Ramos (cell line): ENCODE measurements at regions not wholly inside any gene's neighbourhood (a gene's known extent, or its start where the extent isn't known, plus 50 kb on each side); places are given as distances from the start of the nearest gene placed in this dataset.

Experiments used
- in situ Hi-C: fragments of 300-500 bp; cut with MboI; formaldehyde crosslinking; loops from one replicate; pipeline ENCODE4 v1.14.3; 2022; ENCODE audit warnings: low sequenced_read_pairs; ENCODE audit not compliant: unreplicated experiment

- in situ Hi-C loops: no loop called here
These were observed 107.6 kb upstream of the MPDZ start for GRCh38 chr9:13386935-13387733.

DNA sequence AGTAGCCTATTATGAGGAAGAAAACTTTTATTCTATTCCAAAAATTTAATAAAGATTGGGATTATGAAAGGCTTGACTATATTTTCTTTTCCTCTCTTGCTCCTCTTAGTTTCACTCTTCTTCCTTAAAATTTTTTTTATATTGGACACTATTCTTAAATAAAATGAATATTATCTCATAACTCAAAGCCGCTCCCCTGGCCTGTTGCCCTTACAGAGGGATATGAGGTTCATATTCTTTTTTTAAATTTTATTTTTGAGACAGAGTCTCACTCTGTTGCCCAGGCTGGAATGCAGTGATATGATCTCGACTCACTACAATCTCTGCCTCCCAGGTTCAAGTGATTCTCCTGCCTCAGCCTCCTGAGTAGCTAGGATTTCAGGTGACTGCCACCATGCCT lies 106.8 kb upstream of the MPDZ start:
- in situ Hi-C loops: no loop called here

DNA sequence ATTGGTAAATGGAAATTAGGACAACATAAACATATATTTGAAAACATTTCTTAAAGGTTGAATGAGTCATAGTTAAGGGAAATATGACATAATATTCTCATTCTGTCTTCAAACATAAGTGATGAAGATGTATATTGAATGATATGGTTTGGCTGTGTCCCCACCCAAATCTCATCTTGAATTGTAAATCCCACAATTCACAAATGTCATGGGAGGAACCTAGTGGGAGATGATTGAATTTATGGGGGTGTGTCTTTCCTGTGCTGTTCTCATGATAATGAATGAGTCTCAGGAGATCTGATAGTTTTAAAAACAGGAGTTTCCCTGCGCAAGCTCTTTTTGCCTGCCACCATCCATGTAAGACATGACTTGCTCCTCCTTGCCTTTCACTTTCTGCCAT lies 104.4 kb upstream of the MPDZ start:
- in situ Hi-C loops: no loop called here

- in situ Hi-C loops: no loop called here
These were observed 103.7 kb upstream of the MPDZ start for GRCh38 chr9:13383216-13383615.

- in situ Hi-C loops: no loop called here
These were observed 103.1 kb upstream of the MPDZ start for GRCh38 chr9:13382595-13382994.

DNA sequence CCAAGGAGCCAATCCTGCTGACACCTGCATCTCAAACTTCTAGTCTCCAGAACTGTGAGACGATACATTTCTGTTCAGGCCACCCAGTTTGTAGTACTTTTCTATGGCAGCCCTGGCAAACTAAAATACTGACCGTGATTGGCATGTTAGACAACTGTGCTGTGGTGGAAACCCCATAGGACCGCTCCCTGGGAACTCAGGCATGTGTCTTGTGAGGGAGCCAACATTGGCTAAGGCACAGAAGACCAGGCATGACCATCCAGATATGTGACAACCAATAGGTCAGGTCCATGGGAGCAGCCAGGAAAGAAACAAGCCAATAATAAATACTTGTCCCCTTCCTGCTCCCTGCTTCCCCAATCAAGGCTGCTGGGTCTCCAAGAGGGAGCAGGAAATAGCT lies 101.4 kb upstream of the MPDZ start:
- in situ Hi-C loops: no loop called here

DNA sequence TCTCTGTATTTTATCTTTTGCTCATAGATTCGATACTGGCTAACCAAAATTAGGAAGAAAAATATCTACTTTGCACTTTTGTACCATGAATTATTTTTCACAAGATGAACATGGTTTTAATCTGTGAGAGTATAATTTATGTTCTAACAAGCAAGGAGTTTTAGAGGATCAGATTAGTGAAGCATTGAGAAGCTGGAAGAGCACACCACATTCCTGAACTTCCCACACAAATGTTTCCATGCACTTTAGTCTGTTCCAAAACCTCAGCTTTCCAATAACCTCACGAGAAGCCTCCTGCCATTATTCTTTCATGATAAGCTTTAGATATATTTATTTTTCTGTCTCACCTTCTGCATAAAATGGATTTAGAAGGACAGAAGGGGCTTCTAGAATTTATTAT lies 98.7 kb upstream of the MPDZ start:
- in situ Hi-C loops: no loop called here

DNA sequence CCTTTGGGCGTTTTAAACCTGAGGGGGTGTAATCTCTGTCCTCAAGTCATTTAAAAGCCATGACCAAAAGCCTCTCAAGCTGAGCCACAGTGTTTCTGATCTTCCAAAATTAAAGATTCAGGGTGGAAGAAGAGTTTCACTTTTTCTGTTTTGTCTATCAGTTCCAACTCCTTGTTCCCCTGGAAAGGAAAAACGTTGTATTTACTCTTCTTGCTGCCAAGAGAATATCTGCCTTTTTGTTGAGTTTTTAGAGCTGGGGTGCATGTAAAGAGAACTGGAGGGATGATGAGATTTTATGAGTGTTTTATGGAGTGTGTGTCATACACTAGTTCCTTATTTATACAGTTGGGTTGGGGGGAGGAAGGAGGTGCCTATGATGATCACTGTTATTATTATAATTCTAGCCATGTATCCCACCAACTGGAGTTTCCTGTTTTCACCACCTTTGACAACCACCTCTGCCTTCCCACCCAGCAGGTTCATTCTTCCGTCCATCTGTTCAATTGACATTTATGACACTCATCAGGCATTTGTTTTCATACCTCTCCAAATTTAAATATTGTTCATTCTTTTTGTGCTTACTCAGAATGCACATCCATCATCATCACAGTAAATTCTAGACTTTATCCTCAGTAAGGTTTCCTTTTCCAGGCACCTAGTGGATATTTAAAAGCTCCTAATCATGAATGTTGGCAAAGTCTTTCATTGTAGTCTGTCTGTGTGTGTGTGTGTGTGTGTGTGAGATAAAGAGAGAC lies 97.9 kb upstream of the MPDZ start:
- in situ Hi-C loops: no loop called here

- in situ Hi-C loops: no loop called here
These were observed 93.0 kb upstream of the MPDZ start for GRCh38 chr9:13372510-13372909.

GRCh38 chr9:13369431-13369830 lies 89.9 kb upstream of the MPDZ start:
- in situ Hi-C loops: no loop called here

DNA sequence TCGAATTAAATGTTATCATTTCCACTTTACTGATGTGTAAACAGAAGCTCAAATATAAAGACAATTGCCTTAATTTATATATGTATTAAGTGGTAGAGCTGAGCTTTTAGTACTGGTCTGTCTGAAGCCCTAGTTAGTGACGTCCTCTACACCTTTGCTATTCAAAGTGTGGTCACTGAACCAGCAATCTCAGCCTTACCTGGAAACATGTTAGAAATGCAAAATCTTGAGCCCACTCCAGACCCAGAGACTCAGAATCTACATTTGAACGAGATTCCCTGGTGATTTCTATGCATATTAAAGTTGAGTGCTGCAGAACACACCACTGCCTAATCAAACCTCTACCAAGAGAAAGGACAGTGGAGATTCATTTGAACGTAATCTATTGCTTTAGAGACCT lies 88.3 kb upstream of the MPDZ start:
- in situ Hi-C loops: no loop called here

DNA sequence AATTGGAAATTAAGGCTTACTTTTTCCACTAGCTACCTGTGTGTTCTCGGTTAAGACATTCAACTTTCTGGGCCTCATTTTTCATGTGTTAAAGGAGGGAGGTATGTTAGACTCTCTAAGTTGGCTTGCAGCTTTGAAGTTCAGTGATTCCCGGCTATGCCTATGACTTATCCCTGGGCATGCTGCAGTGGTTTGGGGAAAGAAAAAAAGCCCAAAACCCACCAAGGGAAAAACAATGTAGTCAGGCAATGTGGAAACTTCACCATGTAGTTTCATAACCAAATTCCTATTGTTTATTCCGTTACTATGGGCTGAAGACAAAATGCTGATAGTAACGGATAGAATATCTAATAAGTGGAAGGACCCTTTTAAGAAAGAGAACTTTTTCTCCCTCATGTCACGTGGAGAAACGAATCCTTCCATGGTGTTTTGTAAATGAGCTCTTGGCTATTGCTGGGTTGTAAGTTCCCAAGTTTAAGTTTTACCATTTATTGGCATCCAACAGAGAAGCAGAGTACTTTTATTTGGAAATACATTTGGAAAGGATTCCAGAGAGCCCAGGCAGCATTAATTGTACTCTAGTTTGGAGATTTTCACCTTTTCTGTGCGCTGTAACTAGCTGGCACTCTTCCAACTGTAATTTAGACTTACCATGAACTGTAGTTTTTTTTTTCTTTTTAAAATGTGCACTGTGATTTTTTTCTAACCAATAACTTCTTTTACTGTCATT lies 84.9 kb upstream of the MPDZ start:
- in situ Hi-C loops: no loop called here

DNA sequence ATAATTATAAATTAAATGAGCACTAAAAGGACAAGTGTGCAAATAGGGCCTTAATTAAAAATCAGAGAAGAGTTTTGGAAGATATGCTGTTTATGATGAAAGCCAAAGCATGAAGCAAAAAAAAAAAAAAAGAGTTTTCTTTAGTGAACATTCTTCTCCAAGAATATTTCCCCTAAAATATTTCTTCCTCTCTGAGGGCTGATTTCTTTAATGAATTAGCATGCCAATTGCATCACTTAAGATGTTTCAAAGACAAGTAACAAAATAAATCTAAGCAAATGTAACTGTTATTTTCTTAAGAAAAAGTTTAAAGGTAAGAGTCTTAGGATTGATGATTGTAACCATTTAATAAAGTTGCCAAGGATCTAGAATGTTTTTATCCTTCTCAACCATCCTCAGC lies 81.6 kb upstream of the MPDZ start:
- in situ Hi-C loops: no loop called here

- in situ Hi-C loops: no loop called here
These were observed 80.7 kb upstream of the MPDZ start for GRCh38 chr9:13360188-13360587.

GRCh38 chr9:13358128-13358527 lies 78.6 kb upstream of the MPDZ start:
- in situ Hi-C loops: no loop called here

DNA sequence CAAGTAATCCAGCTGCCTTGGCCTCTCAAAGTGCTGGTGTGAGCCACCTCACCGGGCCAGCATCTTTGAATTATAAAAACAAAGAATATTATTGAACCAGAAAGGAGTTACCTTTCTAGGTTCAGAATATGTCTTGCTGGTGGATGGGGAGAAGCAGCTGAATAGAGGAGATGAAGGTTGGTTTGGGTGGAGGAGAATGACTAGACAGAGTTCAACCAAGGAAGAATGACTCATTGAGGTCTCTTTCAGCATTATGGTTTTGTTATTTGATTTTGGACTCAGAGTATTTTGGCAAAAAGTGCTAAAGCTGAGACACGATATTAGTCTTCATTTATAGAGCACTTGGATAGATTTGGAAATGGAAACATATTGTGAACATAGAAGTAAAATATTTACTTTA lies 75.2 kb upstream of the MPDZ start:
- in situ Hi-C loops: no loop called here

DNA sequence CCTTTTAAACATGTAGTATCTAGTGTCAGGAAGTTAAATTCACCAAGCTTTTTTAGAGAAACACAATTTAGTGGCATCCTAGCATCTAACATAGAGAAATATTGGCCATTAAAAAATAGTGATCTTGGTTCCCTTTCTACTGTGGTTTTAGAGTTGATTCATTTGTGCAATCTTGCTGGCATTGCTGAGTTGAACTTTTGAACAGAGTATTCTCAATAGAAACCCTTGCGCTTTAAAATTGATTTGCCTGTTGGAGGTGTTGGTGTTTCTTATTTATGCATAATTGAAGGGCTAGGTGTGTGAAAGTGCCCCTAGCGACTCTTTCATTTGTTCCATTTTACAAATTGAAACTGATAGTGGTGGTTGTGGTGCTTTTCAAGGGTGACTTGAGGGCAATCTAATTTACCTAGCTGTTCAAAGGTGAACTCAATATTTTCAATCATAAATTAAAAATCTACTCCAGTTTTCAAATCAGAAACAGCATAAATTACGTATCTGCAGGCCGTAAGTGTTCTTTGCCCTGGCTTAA lies 73.0 kb upstream of the MPDZ start:
- in situ Hi-C loops: no loop called here

DNA sequence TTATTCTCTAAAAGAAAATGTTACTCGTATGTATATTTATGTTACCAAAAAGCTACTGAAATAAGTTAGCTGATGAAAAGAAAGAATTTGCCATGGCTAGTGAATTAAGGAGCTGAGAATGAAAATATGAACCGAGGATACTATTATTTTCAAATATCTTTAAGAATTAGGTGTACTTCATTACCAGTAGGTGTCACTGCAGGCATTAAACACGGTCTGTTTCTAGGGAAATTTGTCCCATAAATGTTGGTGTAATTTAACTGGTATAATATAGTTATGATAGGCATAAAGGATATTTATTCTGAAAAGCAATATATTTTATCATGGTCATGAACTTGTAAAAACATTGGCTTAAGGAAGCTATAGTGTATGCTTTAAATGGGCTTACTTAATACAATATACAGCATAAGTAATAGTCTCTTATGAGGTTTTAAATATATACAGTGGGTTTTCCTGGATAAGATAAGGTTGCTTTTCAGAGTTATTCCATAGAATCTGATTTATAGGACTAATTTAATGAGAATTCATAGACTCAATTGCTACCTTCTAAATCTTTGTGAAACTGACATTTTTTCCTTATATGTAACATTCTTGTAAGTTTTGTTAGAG lies 72.4 kb upstream of the MPDZ start:
- in situ Hi-C loops: no loop called here

DNA sequence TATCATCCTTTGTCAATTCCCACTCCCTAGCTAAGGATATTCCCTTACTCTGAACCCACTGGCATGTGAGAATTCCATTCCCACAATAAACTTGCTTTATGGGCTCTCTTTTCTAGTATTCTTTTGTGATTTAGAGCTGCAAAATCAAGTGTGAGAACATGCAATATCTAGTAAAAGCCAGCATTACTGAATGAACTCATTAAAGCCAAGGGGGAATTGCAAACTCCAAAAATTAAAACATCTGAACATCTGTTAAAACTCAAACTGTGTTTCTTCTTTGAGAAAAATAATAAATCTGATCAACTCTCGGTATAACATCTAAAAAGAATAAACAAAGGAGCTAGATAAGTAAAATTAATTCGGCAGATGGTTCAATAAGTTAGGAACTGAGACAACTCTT lies 53.1 kb upstream of the MPDZ start:
- in situ Hi-C loops: no loop called here

- in situ Hi-C loops: no loop called here
These were observed 51.8 kb upstream of the MPDZ start for GRCh38 chr9:13331320-13331719.
